Endothelial cell of hepatic sinusoid (primary cell): ENCODE measurements at regions not wholly inside any gene's neighbourhood (a gene's known extent, or its start where the extent isn't known, plus 50 kb on each side); places are given as distances from the start of the nearest gene placed in this dataset.

Experiments
- in situ Hi-C: cut with HindIII; loops from 2 replicates; pipeline ENCODE4 v1.10.0; 2017; ENCODE audit warnings: low sequenced_read_pairs

- in situ Hi-C loops = no loop called here
Observed at GRCh38 chr21:16011719-16012118, 281.9 kb downstream of the USP25 start.

GRCh38 chr21:16013570-16013969, 283.8 kb downstream of the USP25 start:
- in situ Hi-C loops = no loop called here

- in situ Hi-C loops = no loop called here
Observed at GRCh38 chr21:16020878-16021277, 291.1 kb downstream of the USP25 start.

- in situ Hi-C loops = no loop called here
Observed at GRCh38 chr21:16022116-16022515, 292.3 kb downstream of the USP25 start.

GRCh38 chr21:16022921-16023320, 293.1 kb downstream of the USP25 start:
- in situ Hi-C loops = no loop called here

- in situ Hi-C loops = no loop called here
Observed at GRCh38 chr21:16028142-16028541, 298.4 kb downstream of the USP25 start.

GRCh38 chr21:16028941-16029464, 299.2 kb downstream of the USP25 start:
- in situ Hi-C loops = no loop called here

GRCh38 chr21:16033193-16033592, 303.4 kb downstream of the USP25 start:
- in situ Hi-C loops = no loop called here

GRCh38 chr21:16034446-16035190, 304.8 kb downstream of the USP25 start:
- in situ Hi-C loops = no loop called here

- in situ Hi-C loops = no loop called here
Observed at GRCh38 chr21:16037421-16037955, 307.7 kb downstream of the USP25 start.

- in situ Hi-C loops = no loop called here
Observed at GRCh38 chr21:16040601-16041000, 310.8 kb downstream of the USP25 start.

GRCh38 chr21:16044676-16045075, 314.9 kb downstream of the USP25 start:
- in situ Hi-C loops = no loop called here

- in situ Hi-C loops = no loop called here
Observed at GRCh38 chr21:16046656-16047330, 317.0 kb downstream of the USP25 start.

- in situ Hi-C loops = no loop called here
Observed at GRCh38 chr21:16047904-16048303, 318.1 kb downstream of the USP25 start.

- in situ Hi-C loops = no loop called here
Observed at GRCh38 chr21:16055014-16055413, 325.2 kb downstream of the USP25 start.

- in situ Hi-C loops = no loop called here
Observed at GRCh38 chr21:16058896-16059295, 329.1 kb downstream of the USP25 start.

GRCh38 chr21:16059981-16060380, 330.2 kb downstream of the USP25 start:
- in situ Hi-C loops = no loop called here

- in situ Hi-C loops = no loop called here
Observed at GRCh38 chr21:16061194-16061593, 331.4 kb downstream of the USP25 start.

GRCh38 chr21:16069178-16070112, 339.7 kb downstream of the USP25 start:
- in situ Hi-C loops = no loop called here

GRCh38 chr21:16070207-16070651, 340.4 kb downstream of the USP25 start:
- in situ Hi-C loops = no loop called here

GRCh38 chr21:16071092-16071491, 341.3 kb downstream of the USP25 start:
- in situ Hi-C loops = no loop called here
